ENCODE measurements at regions not wholly inside any gene's neighbourhood (a gene's known extent, or its start where the extent isn't known, plus 50 kb on each side); places are given as distances from the start of the nearest gene placed in this dataset.

DNA sequence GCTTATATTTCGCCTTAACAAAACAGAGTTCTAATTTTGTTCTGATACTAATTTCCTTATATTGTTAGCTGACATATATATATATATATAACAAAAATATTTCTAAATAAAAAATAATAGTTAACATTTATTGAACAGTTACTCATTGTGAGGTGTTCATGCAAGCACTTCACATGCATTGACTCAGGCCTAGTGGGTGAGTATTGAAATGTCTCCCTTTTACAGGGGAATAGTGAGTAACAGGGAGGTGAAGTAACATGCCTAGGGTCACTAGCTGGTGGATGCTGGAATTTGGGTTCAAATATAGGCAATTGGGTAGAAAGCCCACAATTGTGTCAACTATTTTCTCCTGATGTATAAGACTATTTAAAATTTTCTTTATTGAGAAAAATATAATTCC lies 102.6 kb upstream of the ZPLD1 start:
- TF ChIP-seq, protein P1, sequence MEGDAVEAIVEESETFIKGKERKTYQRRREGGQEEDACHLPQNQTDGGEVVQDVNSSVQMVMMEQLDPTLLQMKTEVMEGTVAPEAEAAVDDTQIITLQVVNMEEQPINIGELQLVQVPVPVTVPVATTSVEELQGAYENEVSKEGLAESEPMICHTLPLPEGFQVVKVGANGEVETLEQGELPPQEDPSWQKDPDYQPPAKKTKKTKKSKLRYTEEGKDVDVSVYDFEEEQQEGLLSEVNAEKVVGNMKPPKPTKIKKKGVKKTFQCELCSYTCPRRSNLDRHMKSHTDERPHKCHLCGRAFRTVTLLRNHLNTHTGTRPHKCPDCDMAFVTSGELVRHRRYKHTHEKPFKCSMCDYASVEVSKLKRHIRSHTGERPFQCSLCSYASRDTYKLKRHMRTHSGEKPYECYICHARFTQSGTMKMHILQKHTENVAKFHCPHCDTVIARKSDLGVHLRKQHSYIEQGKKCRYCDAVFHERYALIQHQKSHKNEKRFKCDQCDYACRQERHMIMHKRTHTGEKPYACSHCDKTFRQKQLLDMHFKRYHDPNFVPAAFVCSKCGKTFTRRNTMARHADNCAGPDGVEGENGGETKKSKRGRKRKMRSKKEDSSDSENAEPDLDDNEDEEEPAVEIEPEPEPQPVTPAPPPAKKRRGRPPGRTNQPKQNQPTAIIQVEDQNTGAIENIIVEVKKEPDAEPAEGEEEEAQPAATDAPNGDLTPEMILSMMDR (conservative IDR thresholded peaks at IDR 0.05; ENCODE audit: low read length) = no peak
- TF ChIP-seq EZH2phosphoT487 (IDR thresholded peaks at IDR 0.05; ENCODE audit: borderline replicate concordance) = no peak

Measured in Loucy (cell line).